ENCODE measurements at regions not wholly inside any gene's neighbourhood (a gene's known extent, or its start where the extent isn't known, plus 50 kb on each side); places are given as distances from the start of the nearest gene placed in this dataset.
"Not testable (repeated sequence)": the region's sequence is repeated elsewhere in the genome, so short reads cannot be mapped to it uniquely, and the experiment has no call there.

- no peaks in the 10 kb centered on the region for H3K9me3 ChIP-seq
- DNase-seq (ENCODE audit: extremely low spot score) = no peak
- TF ChIP-seq POLR2AphosphoS5 (IDR thresholded peaks at IDR 0.05) (no peak), EP300 (IDR thresholded peaks at IDR 0.05) (no peak), CTCF (IDR thresholded peaks at IDR 0.05) (no peak), POLR2A (IDR thresholded peaks at IDR 0.05; ENCODE audit: low read depth) (no peak)
- no peaks in the 10 kb centered on the region for H3K36me3 ChIP-seq
- H3K27ac ChIP-seq (replicated peaks in 1 of 4) = no peak overlapping the region
- intact Hi-C loops (cut with DNase I) = loop anchor here (10.0 kb wide), 1 partner anchor 111 kb away; the partner anchor contains the start of gene PBX1
- H3K27me3 ChIP-seq = no peaks in the 10 kb centered on the region
- peaks cover 11 to 31% (median 27%) of the 10 kb centered on the region in 4 donors for H3K4me1 ChIP-seq
- 95% methylated on average over 1 of the region's 1 CpG for WGBS
- no peak overlapping the region for H3K4me3 ChIP-seq
Observed at GRCh38 chr1:164443836-164444235, 115.1 kb upstream of the PBX1 start.

- no peak for DNase-seq (ENCODE audit: extremely low spot score)
- intact Hi-C loops (cut with DNase I) = loop anchor here (10.0 kb wide), 1 partner anchor 109 kb away; the partner anchor contains the start of gene PBX1
- no peak overlapping the region for H3K4me3 ChIP-seq
- no peaks in the 10 kb centered on the region for H3K36me3 ChIP-seq
- H3K4me1 ChIP-seq = peaks cover under 1 to 19% (median 15%) of the 10 kb centered on the region in 4 donors
- no peak overlapping the region for H3K27ac ChIP-seq (replicated peaks in 1 of 4)
- TF ChIP-seq POLR2AphosphoS5 (IDR thresholded peaks at IDR 0.05) (no peak), CTCF (IDR thresholded peaks at IDR 0.05) (no peak), POLR2A (IDR thresholded peaks at IDR 0.05; ENCODE audit: low read depth) (no peak), EP300 (IDR thresholded peaks at IDR 0.05) (no peak)
- H3K27me3 ChIP-seq = no peaks in the 10 kb centered on the region
- 92% methylated on average over 6 of the region's 6 CpGs for WGBS
- H3K9me3 ChIP-seq = no peaks in the 10 kb centered on the region
Observed at GRCh38 chr1:164446020-164446419, 113.0 kb upstream of the PBX1 start.

GRCh38 chr1:164452549-164452948, 106.4 kb upstream of the PBX1 start:
- TF ChIP-seq EP300 (IDR thresholded peaks at IDR 0.05) (no peak), POLR2AphosphoS5 (IDR thresholded peaks at IDR 0.05) (no peak), POLR2A (IDR thresholded peaks at IDR 0.05; ENCODE audit: low read depth) (no peak), CTCF (IDR thresholded peaks at IDR 0.05) (no peak)
- DNase-seq (ENCODE audit: extremely low spot score) = no peak
- H3K4me3 ChIP-seq = no peak overlapping the region
- H3K36me3 ChIP-seq = no peaks in the 10 kb centered on the region
- H3K4me1 ChIP-seq = no peaks in the 10 kb centered on the region
- WGBS = 100% methylated on average over 1 of the region's 1 CpG
- no peaks in the 10 kb centered on the region for H3K27me3 ChIP-seq
- H3K9me3 ChIP-seq = peaks cover 0 to 7% (median 4%) of the 10 kb centered on the region in 4 donors
- no peak overlapping the region for H3K27ac ChIP-seq (replicated peaks in 1 of 4)
- intact Hi-C loops (cut with DNase I) = no loop called here

GRCh38 chr1:164456272-164456671, 102.7 kb upstream of the PBX1 start:
- intact Hi-C loops (cut with DNase I) = no loop called here
- Histone ChIP-seq H3K36me3 (no peaks in the 10 kb centered on the region), H3K9me3 (peaks cover 0 to 7% (median 4%) of the 10 kb centered on the region in 4 donors), H3K27me3 (no peaks in the 10 kb centered on the region), H3K4me1 (no peaks in the 10 kb centered on the region), H3K27ac (replicated peaks in 1 of 4) (no peak overlapping the region), H3K4me3 (no peak overlapping the region)
- no peak for TF ChIP-seq EP300 (IDR thresholded peaks at IDR 0.05)
- TF ChIP-seq CTCF (IDR thresholded peaks at IDR 0.05) = no peak
- no peak for TF ChIP-seq POLR2AphosphoS5 (IDR thresholded peaks at IDR 0.05)
- no peak for TF ChIP-seq POLR2A (IDR thresholded peaks at IDR 0.05; ENCODE audit: low read depth)
- no peak for DNase-seq (ENCODE audit: extremely low spot score)
- WGBS = 88% methylated on average over 1 of the region's 1 CpG

- H3K36me3 ChIP-seq; DNase-seq (ENCODE audit: extremely low spot score); H3K4me3 ChIP-seq; H3K27ac ChIP-seq (replicated peaks in 1 of 4); H3K27me3 ChIP-seq; H3K4me1 ChIP-seq; H3K9me3 ChIP-seq; intact Hi-C loops (cut with DNase I): not testable (repeated sequence)
- 92% methylated on average over 25 of the region's 25 CpGs for WGBS
Observed at GRCh38 chr1:164459176-164459575, 99.8 kb upstream of the PBX1 start.
